ENCODE measurements at regions not wholly inside any gene's neighbourhood (a gene's known extent, or its start where the extent isn't known, plus 50 kb on each side); places are given as distances from the start of the nearest gene placed in this dataset.

- H3K9me3 ChIP-seq (ENCODE audit: control insufficient read depth, low read length): no peaks in the 10 kb centered on the region
- H3K27ac ChIP-seq: no peak overlapping the region
- H2AFZ ChIP-seq: no peak overlapping the region
- no peaks in the 10 kb centered on the region for H3K79me2 ChIP-seq
- no peaks in the 10 kb centered on the region for H3K4me1 ChIP-seq
- no peak overlapping the region for H3K4me2 ChIP-seq (ENCODE audit: low read length)
- H3K27me3 ChIP-seq (ENCODE audit: control insufficient read depth, insufficient read depth, low read length): no peaks in the 10 kb centered on the region
- no peak for TF ChIP-seq CTCF (IDR thresholded peaks at IDR 0.05)
- H3K9ac ChIP-seq: no peak overlapping the region
- no peaks in the 10 kb centered on the region for H3K36me3 ChIP-seq (ENCODE audit: control insufficient read depth, insufficient read depth, low read length)
- H3K4me3 ChIP-seq (ENCODE audit: low read depth, low read length): no peak overlapping the region
These were observed 67.1 kb upstream of the DSEL start for GRCh38 chr18:67583621-67584020.

GRCh38 chr18:67582488-67582887, 66.0 kb upstream of the DSEL start:
- TF ChIP-seq CTCF (IDR thresholded peaks at IDR 0.05): no peak
- H3K9me3 ChIP-seq (ENCODE audit: control insufficient read depth, low read length): no peaks in the 10 kb centered on the region
- no peak overlapping the region for H3K4me2 ChIP-seq (ENCODE audit: low read length)
- H3K9ac ChIP-seq: no peak overlapping the region
- H3K4me1 ChIP-seq: no peaks in the 10 kb centered on the region
- H3K27me3 ChIP-seq (ENCODE audit: control insufficient read depth, insufficient read depth, low read length): no peaks in the 10 kb centered on the region
- H3K4me3 ChIP-seq (ENCODE audit: low read depth, low read length): no peak overlapping the region
- no peaks in the 10 kb centered on the region for H3K36me3 ChIP-seq (ENCODE audit: control insufficient read depth, insufficient read depth, low read length)
- no peak overlapping the region for H3K27ac ChIP-seq
- H3K79me2 ChIP-seq: no peaks in the 10 kb centered on the region
- no peak overlapping the region for H2AFZ ChIP-seq

DNA sequence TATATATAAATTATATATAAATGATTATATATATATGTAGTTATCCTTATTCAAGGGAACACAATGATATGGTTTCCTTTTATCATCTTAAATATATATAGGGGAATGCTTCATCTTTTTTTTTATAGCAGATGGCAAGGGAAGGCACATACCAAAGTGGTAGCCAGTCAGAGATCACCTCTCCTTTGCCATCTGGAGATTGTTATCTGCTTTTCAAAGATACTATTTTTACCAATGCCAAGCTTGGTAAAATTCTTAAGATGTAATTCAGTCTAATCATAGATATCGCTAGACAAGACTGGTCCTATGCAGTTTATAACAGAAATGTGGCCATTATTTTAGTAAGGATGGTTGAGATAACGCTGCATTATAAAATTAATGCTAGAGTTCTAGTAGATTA, 64.7 kb upstream of the DSEL start:
- Histone ChIP-seq H3K4me1 (no peaks in the 10 kb centered on the region), H3K9ac (no peak overlapping the region), H3K4me2 (ENCODE audit: low read length) (no peak overlapping the region), H2AFZ (no peak overlapping the region), H3K4me3 (ENCODE audit: low read depth, low read length) (no peak overlapping the region), H3K27me3 (ENCODE audit: control insufficient read depth, insufficient read depth, low read length) (no peaks in the 10 kb centered on the region), H3K79me2 (no peaks in the 10 kb centered on the region), H3K27ac (no peak overlapping the region), H3K9me3 (ENCODE audit: control insufficient read depth, low read length) (no peaks in the 10 kb centered on the region), H3K36me3 (ENCODE audit: control insufficient read depth, insufficient read depth, low read length) (no peaks in the 10 kb centered on the region)
- no peak for TF ChIP-seq CTCF (IDR thresholded peaks at IDR 0.05)

DNA sequence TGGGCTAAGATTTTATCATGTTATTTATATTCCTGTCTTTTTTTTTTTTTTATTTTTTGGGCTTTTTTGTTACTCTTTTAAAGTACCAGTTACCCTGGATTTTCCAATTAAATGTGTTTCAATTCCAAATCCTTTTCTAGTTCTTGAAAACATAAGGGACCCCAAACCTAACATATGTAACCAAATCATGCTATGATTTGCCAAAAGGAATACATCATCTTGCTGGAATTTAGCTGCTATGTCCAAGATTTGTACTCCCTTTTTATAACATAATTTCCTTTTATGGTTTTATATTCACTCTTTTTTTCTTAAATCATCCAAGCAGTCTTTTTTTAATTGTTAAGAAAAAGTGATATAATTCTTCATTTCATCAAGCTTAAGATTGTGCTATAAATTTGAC, 60.9 kb upstream of the DSEL start:
- no peak overlapping the region for H3K4me2 ChIP-seq (ENCODE audit: low read length)
- H3K9ac ChIP-seq: no peak overlapping the region
- no peak for TF ChIP-seq CTCF (IDR thresholded peaks at IDR 0.05)
- H2AFZ ChIP-seq: no peak overlapping the region
- no peaks in the 10 kb centered on the region for H3K79me2 ChIP-seq
- H3K9me3 ChIP-seq (ENCODE audit: control insufficient read depth, low read length): no peaks in the 10 kb centered on the region
- H3K4me1 ChIP-seq: no peaks in the 10 kb centered on the region
- no peaks in the 10 kb centered on the region for H3K27me3 ChIP-seq (ENCODE audit: control insufficient read depth, insufficient read depth, low read length)
- no peak overlapping the region for H3K27ac ChIP-seq
- no peak overlapping the region for H3K4me3 ChIP-seq (ENCODE audit: low read depth, low read length)
- no peaks in the 10 kb centered on the region for H3K36me3 ChIP-seq (ENCODE audit: control insufficient read depth, insufficient read depth, low read length)

GRCh38 chr18:67574749-67575148, 58.2 kb upstream of the DSEL start:
- H3K9me3 ChIP-seq (ENCODE audit: control insufficient read depth, low read length): no peaks in the 10 kb centered on the region
- no peak for TF ChIP-seq CTCF (IDR thresholded peaks at IDR 0.05)
- no peaks in the 10 kb centered on the region for H3K79me2 ChIP-seq
- H3K27me3 ChIP-seq (ENCODE audit: control insufficient read depth, insufficient read depth, low read length): no peaks in the 10 kb centered on the region
- no peak overlapping the region for H2AFZ ChIP-seq
- H3K27ac ChIP-seq: no peak overlapping the region
- no peak overlapping the region for H3K4me3 ChIP-seq (ENCODE audit: low read depth, low read length)
- no peak overlapping the region for H3K9ac ChIP-seq
- no peaks in the 10 kb centered on the region for H3K4me1 ChIP-seq
- no peaks in the 10 kb centered on the region for H3K36me3 ChIP-seq (ENCODE audit: control insufficient read depth, insufficient read depth, low read length)
- no peak overlapping the region for H3K4me2 ChIP-seq (ENCODE audit: low read length)

Measured in parathyroid adenoma (tissue), 2 donors.